ENCODE measurements at regions not wholly inside any gene's neighbourhood (a gene's known extent, or its start where the extent isn't known, plus 50 kb on each side); places are given as distances from the start of the nearest gene placed in this dataset.
"Not testable (repeated sequence)": the region's sequence is repeated elsewhere in the genome, so short reads cannot be mapped to it uniquely, and the experiment has no call there.

DNA sequence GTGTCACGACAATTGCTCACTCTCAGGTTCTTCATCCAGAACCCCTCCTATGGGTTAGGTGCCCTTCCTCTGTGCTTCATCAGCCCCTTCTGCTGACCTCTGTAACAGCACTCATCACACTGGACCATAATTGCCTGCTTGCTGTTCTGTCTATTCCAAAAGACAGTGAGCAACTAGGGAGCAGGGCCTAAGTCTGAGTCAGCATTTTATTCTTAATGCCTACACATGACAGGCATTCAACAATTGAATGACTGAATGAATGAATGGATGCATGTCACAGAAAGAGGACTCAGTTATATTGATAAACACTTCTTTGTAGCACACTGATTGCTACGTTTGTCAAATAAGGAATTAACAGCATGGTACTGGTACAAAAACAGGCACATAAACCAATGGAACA is 317.0 kb downstream of the ZIC3 start:
- no peak for DNase-seq

DNA sequence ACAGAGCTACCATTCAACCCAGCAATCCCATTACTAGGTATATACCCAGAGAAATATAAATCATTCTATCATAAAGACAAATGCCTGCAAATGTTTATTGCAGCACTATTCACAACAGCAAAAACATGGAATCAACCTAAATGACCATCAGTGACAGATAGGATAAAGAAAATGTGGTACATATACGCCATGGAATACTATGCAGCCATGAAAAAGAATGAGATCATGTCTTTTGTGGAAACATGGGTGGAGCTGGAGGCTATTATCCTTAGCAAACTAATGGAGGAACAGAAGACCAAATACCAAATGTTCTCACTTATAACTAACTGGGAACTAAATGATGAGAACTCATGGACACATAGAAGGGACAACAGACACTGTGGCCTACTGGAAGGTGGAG is 318.9 kb downstream of the ZIC3 start:
- not testable (repeated sequence) for DNase-seq

DNA sequence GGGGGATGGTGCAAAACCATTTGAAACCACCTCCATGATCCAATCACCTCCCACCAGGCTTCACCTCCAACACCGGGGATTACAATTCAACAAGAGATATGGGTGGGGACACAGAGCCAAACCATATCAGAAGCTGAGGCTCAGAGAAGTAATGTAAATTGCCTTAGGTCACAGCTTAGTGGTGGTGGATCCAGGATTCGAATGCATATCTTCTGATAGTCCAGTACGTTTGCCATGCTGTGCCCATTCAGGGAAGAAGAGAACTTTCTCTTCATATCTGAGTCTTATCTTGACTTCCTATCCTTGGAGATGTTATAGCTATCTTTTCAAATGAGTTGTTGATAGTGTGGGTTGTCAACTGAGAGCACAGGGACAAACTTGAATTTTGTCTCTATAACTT is 325.5 kb downstream of the ZIC3 start:
- no peak for DNase-seq

DNA sequence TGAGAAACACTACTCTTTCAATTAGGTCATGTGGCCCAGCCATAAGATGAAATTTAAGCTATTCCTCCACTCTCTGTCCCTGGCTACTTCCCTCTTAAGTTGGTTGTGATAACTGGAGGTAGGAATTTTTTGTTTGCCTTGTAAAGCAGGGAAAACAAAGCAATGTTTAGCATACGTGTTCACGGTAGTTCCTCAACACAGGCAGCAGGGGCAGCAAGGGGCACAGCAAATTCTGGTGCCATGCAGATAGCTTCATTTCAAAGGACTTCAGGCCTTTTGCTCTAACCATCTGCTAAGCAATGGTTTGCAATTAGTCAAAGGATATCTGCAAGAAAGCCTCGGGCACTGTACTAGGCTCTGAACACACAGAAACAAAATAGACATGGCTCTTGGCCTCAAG is 330.2 kb downstream of the ZIC3 start:
- no peak for DNase-seq

DNA sequence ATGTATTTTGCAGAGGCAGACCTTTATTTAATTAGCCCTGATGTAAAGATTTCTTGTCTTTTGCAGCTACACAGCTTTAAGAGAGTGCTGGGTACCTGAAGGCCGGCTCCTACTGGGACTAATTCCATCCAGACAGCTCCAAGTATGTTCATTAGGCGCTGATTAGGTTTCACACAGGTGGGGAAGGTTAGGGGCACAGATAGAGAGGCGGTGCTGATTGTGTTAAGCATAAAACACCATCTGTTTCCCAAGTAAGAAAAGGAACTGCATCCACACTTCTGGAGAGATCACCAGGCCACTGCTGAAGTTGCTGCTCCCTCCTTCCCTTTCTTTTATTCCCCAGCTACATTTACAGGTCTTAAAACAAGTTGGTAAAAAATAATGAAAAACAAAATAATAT is 349.5 kb downstream of the ZIC3 start:
- DNase-seq, result no peak

DNA sequence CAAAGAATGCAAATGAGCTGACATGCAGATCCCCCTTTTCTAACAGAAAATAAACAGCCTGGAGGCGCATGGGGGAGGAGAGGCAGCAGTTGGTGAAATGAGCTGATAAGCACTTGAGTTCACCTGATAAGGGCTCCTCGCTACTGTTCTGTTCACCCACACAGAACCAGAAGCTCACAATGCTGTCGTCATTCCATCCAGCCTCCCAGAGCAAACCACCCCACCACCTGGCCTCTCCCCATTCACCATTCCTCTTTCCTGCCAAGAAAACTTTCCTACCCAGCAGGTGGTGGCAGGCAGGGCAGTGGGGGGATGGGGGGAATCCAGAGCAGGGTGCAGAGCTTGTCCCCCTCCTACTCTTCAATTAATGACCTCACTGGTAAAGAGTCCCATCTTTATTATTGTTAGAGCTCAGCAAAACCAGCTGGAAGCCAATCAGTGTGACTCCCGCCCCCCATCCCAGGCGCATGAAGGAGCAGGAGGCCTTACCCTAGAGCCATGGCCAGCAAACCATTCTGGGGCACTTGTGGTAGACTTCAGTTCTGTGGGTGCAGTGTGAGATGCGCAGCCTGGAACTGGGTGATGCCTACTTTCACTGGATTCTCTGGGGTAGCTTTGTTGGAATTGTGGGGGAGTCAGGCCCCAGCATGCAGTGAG is 350.3 kb downstream of the ZIC3 start:
- no peak for DNase-seq

DNA sequence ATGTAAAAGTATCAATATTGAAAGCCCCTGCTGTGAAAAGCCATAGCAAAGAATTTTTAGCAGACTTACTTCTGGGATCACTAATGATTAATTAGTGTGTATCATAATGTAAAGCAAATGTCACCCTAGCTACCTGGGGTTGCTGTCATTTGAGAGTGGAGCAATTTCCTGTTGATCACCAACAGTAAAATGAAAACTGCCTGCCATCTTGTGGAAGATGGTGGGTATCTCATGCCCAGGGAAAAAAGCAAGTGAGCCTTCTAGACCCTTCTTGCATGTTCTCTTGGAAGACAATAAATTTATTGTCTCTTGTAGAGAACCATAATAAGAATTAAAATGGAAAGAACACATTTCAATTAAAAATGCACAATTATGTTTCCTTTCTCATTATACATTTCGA is 360.2 kb downstream of the ZIC3 start:
- no peak for DNase-seq

DNA sequence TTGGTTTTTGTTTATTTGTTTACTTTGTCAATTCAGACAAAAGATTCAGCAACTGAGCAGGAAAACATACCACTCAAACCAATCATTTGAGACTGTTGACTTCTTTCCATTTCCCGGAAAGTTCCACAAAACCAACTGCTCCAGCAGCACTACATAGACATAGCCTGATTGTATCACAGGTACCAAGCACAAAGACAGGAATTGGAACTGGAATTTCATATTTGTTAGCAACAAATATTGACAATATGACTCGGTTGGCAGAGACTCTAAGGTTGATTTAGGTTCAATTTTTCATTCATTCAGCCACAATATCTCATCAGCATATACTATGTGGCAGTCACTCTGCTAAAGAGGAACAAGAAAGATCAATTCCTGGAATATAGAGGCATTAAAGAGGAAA is 364.0 kb downstream of the ZIC3 start:
- DNase-seq, result no peak

DNA sequence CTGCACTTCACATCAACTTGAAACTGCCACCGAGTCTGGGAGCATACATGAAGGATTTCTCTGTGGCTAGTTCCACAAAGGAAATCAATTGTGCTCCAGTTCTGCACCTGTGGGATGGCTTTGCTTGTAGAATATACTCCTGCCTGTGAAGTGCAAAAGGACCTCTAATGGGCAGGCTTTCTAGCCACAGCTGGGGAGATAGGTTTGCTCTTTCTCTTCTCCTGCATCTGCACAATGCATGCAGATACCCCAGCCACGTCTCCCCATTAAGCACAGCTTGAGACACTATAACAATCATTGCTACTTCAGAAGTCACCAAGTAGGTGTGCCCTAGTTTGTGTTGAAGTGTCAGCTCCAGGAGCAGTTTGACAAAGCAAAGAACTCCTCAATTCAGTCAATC is 364.6 kb downstream of the ZIC3 start:
- DNase-seq, result no peak

DNA sequence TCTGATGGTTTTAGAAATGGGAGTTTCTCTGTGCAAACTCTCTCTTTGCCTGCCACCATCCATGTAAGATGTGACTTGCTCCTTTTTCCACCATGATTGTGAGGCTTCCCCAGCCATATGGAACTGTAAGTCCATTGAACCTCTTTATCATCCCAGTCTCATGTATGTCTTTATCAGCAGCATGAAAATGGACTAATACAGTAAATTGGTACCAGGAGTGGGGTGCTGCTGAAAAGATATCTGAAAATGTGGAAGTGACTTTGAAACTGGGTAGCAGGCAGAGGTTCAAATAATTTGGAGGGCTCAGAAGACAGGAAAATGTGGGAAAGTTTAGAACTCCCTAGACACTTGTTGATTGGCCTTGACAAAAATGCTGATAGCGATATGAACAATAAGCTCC is 368.3 kb downstream of the ZIC3 start:
- DNase-seq, result not testable (repeated sequence)

DNA sequence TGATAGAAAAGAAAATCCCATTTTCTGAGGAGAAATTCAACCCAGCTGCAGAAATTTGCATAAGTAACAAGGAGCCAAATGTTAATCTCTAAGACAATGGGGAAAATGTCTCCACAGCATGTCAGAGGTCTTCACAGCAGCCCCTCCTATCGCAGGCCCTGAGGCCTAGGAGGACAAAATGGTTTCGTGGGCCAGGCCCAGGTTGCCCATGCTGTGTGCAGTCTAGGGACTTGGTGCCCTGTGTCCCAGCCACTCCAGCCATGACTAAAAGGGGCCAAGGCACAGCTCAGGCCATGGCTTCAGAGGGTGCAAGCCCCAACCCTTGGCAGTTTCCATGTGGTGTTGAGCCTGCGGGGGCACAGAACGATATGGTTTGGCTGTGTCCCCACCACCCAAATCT is 369.0 kb downstream of the ZIC3 start:
- DNase-seq, result not testable (repeated sequence)

DNA sequence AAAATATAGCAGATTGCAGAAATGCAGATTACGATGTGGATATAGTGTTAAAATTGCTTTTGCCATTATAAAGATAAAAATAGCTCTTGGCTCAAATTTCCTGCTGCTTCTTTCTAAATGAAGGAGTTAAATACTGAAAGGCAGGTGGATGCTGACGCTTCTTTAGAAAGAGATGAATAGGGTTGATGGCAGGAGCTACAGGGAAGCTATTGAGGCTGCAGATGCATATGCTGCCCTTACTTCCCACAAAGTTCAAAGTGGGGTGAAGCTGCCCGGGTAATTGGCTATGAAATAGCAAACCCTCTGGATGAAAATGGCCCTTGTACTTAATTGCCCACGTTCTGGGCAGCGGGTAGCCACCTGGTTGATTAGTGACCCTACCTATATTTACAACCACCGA is 379.5 kb downstream of the ZIC3 start:
- no peak for DNase-seq

DNA sequence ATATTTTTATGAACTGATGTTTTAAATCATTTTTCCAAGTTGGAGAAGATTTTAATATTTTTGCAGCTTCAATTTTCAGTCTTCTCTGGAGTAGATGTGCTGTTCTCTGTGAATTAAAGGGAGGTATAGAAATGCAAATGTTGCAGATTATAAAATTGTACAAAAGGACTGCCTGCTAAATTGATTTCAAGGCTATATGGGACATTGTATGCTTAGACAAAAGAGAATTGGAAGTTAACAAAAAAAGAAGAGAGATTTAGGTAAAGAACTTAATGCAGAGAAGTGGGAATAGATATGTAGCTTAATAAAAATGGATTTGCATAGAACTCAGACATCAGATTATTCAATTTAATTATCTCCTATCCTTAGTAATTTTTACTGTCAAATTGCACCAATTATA is 403.3 kb downstream of the ZIC3 start:
- no peak for DNase-seq

DNA sequence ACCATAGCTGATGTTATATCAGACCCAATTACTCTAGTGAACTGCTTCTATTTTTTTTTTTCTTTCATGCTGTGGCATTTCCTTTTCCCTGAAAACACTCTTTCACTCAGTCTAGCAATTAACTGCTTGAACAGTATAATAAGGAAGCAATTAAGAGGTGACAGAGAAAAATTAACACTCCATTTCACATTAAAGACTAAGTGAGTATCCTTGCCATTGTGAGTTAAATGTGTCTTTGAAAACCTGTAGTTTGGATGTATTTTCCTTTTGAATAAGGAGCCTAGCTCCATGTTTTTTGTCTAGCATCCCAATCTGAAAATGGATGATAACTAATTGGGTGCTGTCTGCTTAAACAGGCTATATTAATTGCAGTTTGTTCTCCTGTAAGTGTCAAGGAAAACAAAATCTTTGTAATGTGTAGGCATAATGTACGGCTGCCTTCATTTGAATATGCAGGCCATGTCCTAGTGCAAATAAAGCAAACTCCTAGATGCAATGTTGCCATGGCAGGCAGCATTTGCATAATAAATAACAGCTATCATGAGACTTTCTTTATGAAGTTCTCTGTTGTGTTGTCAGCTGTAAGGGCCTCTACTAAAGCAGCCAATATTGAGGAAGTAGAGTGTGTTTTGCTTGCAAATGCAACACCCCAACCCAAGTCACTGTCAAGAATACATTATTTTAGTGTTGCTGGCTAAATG is 416.7 kb downstream of the ZIC3 start:
- DNase-seq, result no peak

DNA sequence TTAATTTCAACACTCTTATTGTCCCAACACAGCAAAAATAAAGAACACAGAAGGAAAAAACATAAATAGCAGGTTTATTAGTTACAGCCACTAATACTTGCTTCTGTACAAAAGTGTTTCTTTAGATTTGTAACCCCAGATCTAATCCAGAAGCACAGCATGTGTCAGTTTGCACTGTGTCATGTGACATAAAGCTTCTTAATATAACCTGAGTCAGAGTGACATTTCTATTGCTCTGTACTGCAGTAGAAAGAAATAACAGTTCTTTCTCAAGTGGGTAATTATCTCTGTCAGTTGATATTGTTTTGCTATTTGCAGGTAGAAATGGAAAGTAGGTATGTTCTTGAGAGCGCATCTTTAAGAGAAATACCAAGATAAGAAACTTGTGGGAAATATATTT is 422.5 kb downstream of the ZIC3 start:
- DNase-seq, result no peak

DNA sequence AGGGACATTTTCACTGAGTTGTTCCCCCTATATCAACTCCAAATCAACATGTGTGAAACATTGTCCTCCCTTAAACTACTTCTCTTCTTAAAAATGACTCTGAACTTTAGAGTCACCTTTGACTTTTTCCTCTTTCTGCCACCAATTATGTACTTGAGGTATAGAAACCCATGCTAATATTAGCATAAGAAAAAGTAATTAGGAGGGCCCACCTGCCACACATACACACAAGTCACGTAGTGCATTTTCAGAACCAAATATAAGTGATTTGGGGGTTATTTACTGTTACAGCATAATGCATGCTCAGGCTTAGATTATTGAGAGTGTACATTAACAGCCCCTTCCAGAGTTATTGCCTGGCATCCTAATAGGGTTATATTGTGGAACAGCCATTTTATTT is 432.7 kb downstream of the ZIC3 start:
- no peak for DNase-seq

DNA sequence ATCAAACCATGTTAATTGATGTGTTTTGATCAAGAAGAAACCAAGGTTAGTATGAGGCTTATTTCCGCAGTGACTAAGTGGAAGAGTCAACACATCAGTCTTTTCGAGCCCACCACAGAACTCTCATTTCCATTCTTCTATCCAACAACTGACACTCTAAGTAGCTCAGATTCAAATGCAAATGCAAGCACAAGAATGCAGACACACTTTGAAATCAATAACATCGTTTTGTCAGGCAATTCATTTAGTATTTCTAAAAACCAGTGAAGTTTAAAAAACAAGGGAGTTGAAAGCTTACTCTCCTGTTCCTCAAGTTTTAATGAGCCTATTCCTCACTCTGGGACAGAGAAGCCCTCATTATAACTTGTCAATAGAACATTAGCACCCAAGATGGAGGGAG is 433.1 kb downstream of the ZIC3 start:
- DNase-seq, result no peak

DNA sequence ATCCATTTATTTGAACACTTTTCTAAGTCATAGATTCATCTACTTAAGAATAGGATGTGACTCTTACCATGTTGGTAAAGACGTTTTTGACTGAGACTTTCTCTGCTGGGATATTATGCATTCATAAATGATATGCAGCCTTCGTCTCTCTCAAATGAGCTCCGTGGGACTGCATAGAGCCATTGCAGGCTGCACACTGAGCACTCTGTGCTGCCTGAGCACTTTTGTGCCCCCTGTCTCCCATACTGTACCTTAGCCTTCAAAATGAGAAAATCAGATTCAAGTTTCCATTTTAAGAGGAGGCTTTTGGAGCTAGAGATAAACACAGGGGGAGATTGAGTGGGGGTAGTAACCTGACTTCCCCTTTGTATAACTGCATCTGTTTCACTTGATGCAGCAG is 433.6 kb downstream of the ZIC3 start:
- DNase-seq, result no peak

DNA sequence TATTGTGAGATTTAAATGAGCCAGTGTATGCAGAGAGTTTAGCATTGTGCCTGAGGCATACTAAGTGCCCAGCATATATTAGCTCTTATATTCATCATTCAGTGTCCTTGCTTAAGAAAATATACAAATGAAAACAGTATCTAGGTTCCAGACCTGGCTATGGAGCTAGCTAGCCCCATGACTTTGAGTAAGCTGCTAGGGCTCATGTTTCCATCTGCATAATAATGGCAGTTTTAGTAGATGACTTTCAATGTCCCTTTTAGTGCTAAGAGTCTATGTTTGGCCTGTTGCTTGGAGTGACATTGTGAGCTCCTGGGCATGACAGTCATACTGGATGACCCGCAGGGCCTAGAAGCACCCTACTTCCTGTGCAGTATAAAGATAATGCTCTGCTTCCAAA is 435.3 kb downstream of the ZIC3 start:
- no peak for DNase-seq

DNA sequence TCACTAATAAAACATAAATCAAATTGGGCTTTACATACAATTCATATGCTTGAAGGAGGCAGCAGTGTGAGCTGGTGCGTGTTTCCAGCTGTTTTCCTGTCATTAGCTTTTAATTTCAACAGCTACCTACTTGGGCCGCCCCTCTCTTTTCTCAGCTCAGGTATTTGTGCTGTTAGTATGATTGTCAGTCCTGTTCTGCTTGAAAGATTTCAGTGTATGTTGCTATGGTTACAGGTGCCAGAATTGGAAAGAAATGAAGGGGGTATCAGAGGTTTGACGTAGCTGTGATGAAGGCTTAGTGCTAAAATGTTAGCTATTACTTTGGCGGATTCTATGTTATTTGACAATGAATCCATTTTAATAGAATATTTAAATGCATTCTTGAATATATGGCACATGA is 440.3 kb downstream of the ZIC3 start:
- no peak for DNase-seq

DNA sequence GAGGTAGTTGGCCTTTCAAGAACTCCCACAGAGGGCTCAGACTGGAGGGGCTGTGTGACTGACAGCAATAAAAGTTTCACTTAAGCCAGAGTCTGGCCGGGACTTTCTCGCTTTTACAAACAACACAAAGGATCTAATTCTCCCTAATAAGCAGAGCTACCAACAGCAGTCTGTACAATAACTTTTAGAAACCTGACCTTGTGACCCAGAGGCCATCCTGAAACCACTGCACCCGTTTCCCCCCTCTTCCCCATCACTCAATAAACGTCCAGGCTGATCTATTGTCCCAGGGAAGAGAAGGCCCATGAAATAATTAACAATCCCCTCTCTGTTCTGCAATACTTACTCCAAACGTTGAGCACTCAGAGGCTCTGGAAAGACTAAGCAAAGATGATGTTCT is 442.4 kb downstream of the ZIC3 start:
- DNase-seq, result no peak

DNA sequence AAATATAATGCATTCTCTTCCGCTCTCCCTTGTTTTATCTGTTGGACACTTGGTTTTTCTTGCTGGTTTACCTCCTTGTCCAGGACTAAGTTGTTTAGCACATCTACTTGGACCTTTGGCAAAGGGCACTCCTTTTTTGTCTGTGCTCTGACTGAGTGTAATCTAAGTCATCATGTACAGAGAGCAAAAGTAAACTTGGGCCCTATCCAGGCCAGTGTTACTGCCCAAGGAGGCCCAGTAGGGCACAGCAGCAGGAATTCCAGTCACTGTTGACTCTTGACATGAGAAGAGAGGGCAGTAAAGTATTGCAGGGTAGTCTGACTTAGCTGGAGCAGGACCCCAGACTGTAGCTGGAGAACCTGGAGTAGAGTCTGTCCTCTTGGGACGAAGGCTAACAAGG is 445.5 kb downstream of the ZIC3 start:
- DNase-seq, result no peak

DNA sequence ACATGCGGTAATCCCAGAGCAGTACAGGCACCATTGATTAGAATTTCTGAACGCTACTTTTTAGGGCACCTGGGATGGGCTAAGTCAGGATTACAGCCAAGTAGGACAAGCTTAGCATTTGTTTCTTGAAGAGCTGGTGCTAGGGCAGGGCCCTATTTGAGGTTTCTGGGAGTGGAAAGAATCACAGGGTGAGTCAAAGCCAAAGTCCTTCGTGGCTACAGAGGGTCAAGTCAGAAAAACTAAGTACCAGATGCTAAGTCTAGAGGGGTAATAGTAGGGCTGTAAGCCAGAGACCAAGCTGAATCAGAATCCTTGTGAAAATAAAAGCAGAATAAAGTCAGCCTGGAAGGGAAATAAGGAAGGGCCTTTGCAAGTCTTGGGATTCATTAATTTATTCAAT is 448.6 kb downstream of the ZIC3 start:
- DNase-seq, result no peak

DNA sequence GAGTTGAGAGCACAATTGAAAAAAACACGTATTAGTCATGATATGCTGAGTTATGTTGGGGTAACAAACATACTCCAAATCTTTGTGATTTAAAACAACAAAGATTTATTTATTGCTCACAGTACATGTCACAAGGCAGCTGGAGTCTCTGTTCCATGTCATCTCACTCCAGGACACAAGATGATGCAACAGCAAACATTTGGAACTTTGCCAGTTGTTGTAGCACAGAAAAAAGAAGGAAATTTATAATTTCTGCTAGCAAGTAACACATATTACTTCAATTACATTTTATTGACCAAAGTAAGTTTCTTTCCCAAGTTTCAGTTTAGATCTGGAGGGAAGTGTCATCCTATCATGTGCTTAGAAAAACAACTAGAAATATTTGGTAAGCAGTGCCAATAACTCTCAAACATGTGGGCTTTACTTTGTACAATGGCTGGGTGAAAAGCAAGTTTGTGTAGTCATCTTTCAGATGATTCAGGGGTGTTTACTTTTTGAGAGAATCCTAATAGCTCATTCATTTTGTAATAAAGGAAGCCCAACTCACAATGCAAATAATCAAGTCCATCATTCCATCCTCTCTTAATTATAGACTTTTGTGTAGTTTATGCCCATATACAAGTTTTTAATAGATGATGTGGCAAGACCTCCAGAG is 452.3 kb downstream of the ZIC3 start:
- DNase-seq, result peak; percentile 77
